ENCODE measurements at regions not wholly inside any gene's neighbourhood (a gene's known extent, or its start where the extent isn't known, plus 50 kb on each side); places are given as distances from the start of the nearest gene placed in this dataset.

- Histone ChIP-seq H3F3A (ENCODE audit: insufficient read depth, low read length) (no peaks in the 10 kb centered on the region), H2AFZ (ENCODE audit: low read length) (no peak overlapping the region), H3K9ac (ENCODE audit: low read length) (no peak overlapping the region), H3K36me3 (ENCODE audit: insufficient read depth, low read length) (no peaks in the 10 kb centered on the region), H3K9me2 (ENCODE audit: low read depth, low read length) (no peaks in the 10 kb centered on the region), H3K79me2 (ENCODE audit: insufficient read depth, low read length) (no peaks in the 10 kb centered on the region), H3K4me2 (ENCODE audit: low read length) (no peak overlapping the region), H4K20me1 (ENCODE audit: insufficient read depth, low read length) (no peaks in the 10 kb centered on the region), H3K4me1 (ENCODE audit: insufficient read depth, low read length, severe bottlenecking) (no peaks in the 10 kb centered on the region), H3K27ac (ENCODE audit: low read depth, low read length, poor library complexity, severe bottlenecking) (no peak overlapping the region), H3K4me3 (ENCODE audit: low read depth, low read length, poor library complexity, severe bottlenecking) (no peak overlapping the region), H3K27me3 (ENCODE audit: insufficient read depth, low read length) (no peaks in the 10 kb centered on the region), H3K9me3 (ENCODE audit: low read length) (no peaks in the 10 kb centered on the region)
- TF ChIP-seq CTCF (IDR thresholded peaks at IDR 0.05; ENCODE audit: low read length) = no peak
- TF ChIP-seq EZH2 (IDR thresholded peaks at IDR 0.05; ENCODE audit: borderline replicate concordance, low read length) = no peak
These were observed 90.1 kb downstream of the PRLHR start for GRCh38 chr10:118505363-118505762.

GRCh38 chr10:118504467-118505205, 90.8 kb downstream of the PRLHR start:
- Histone ChIP-seq H2AFZ (ENCODE audit: low read length) (no peak overlapping the region), H3K9ac (ENCODE audit: low read length) (no peak overlapping the region), H3K4me2 (ENCODE audit: low read length) (no peak overlapping the region), H3K9me3 (ENCODE audit: low read length) (no peaks in the 10 kb centered on the region), H3K79me2 (ENCODE audit: insufficient read depth, low read length) (no peaks in the 10 kb centered on the region), H3K4me3 (ENCODE audit: low read depth, low read length, poor library complexity, severe bottlenecking) (no peak overlapping the region), H3F3A (ENCODE audit: insufficient read depth, low read length) (no peaks in the 10 kb centered on the region), H3K27ac (ENCODE audit: low read depth, low read length, poor library complexity, severe bottlenecking) (no peak overlapping the region), H3K4me1 (ENCODE audit: insufficient read depth, low read length, severe bottlenecking) (no peaks in the 10 kb centered on the region), H3K9me2 (ENCODE audit: low read depth, low read length) (no peaks in the 10 kb centered on the region), H3K36me3 (ENCODE audit: insufficient read depth, low read length) (no peaks in the 10 kb centered on the region), H3K27me3 (ENCODE audit: insufficient read depth, low read length) (no peaks in the 10 kb centered on the region), H4K20me1 (ENCODE audit: insufficient read depth, low read length) (no peaks in the 10 kb centered on the region)
- no peak for TF ChIP-seq CTCF (IDR thresholded peaks at IDR 0.05; ENCODE audit: low read length)
- TF ChIP-seq EZH2 (IDR thresholded peaks at IDR 0.05; ENCODE audit: borderline replicate concordance, low read length) = no peak

- H3K79me2 ChIP-seq (ENCODE audit: insufficient read depth, low read length) = no peaks in the 10 kb centered on the region
- TF ChIP-seq CTCF (IDR thresholded peaks at IDR 0.05; ENCODE audit: low read length) (no peak), EZH2 (IDR thresholded peaks at IDR 0.05; ENCODE audit: borderline replicate concordance, low read length) (no peak)
- no peaks in the 10 kb centered on the region for H3K36me3 ChIP-seq (ENCODE audit: insufficient read depth, low read length)
- H3K4me1 ChIP-seq (ENCODE audit: insufficient read depth, low read length, severe bottlenecking) = no peaks in the 10 kb centered on the region
- no peak overlapping the region for H3K4me3 ChIP-seq (ENCODE audit: low read depth, low read length, poor library complexity, severe bottlenecking)
- no peaks in the 10 kb centered on the region for H3F3A ChIP-seq (ENCODE audit: insufficient read depth, low read length)
- no peak overlapping the region for H3K4me2 ChIP-seq (ENCODE audit: low read length)
- H4K20me1 ChIP-seq (ENCODE audit: insufficient read depth, low read length) = no peaks in the 10 kb centered on the region
- no peaks in the 10 kb centered on the region for H3K27me3 ChIP-seq (ENCODE audit: insufficient read depth, low read length)
- H2AFZ ChIP-seq (ENCODE audit: low read length) = no peak overlapping the region
- no peaks in the 10 kb centered on the region for H3K9me3 ChIP-seq (ENCODE audit: low read length)
- no peaks in the 10 kb centered on the region for H3K9me2 ChIP-seq (ENCODE audit: low read depth, low read length)
- no peak overlapping the region for H3K9ac ChIP-seq (ENCODE audit: low read length)
- no peak overlapping the region for H3K27ac ChIP-seq (ENCODE audit: low read depth, low read length, poor library complexity, severe bottlenecking)
These were observed 91.4 kb downstream of the PRLHR start for GRCh38 chr10:118504044-118504443.
